GM12864 (cell line): ENCODE measurements at regions not wholly inside any gene's neighbourhood (a gene's known extent, or its start where the extent isn't known, plus 50 kb on each side); places are given as distances from the start of the nearest gene placed in this dataset.

Experiments used
- DNase-seq: peaks from one replicate; pipeline ENCODE4 v3.0.0-alpha.2; 2011; ENCODE audit warnings: low read depth
- H3K4me3 ChIP-seq: 2 replicates; pipeline ENCODE4 v1.5.1; 2011; ENCODE audit warnings: mild to moderate bottlenecking, low read depth, low read length, control low read depth
- TF ChIP-seq, protein P1 (sequence below): IDR thresholded peaks from 2 replicates; pipeline ENCODE4 v1.5.1; 2011; ENCODE audit warnings: low read depth, mild to moderate bottlenecking, moderate library complexity, low read length, control low read depth, inconsistent platforms; ENCODE audit errors: missing control alignments

- TF ChIP-seq, protein P1, sequence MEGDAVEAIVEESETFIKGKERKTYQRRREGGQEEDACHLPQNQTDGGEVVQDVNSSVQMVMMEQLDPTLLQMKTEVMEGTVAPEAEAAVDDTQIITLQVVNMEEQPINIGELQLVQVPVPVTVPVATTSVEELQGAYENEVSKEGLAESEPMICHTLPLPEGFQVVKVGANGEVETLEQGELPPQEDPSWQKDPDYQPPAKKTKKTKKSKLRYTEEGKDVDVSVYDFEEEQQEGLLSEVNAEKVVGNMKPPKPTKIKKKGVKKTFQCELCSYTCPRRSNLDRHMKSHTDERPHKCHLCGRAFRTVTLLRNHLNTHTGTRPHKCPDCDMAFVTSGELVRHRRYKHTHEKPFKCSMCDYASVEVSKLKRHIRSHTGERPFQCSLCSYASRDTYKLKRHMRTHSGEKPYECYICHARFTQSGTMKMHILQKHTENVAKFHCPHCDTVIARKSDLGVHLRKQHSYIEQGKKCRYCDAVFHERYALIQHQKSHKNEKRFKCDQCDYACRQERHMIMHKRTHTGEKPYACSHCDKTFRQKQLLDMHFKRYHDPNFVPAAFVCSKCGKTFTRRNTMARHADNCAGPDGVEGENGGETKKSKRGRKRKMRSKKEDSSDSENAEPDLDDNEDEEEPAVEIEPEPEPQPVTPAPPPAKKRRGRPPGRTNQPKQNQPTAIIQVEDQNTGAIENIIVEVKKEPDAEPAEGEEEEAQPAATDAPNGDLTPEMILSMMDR: no peak
- no peak for DNase-seq
- no peak overlapping the region for H3K4me3 ChIP-seq
Measured at GRCh38 chr6:73951183-73951582, 255.2 kb downstream of the CD109 start.

GRCh38 chr6:73943930-73944652 is 248.1 kb downstream of the CD109 start:
- TF ChIP-seq, protein P1: no peak
- H3K4me3 ChIP-seq: no peak overlapping the region
- DNase-seq: no peak

DNA sequence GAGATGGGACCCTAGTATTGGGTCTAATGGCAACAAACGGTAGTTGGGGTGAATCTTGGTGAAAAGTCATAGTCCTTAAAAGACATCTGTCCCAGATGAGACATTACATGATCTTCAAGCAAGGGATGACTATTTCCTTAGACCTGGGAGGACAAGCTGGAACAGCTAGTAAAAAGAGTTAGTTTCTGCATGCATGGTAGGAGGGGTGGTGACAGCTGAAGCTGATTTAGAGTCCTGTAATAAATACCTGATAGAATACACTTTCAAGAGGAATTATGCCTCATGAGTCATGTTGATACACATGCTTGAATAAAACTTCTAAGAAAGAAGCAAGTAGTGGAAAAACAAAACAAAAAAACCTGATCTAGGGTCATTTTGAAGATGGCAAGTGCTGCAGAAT is 247.4 kb downstream of the CD109 start:
- TF ChIP-seq, protein P1: no peak
- DNase-seq: no peak
- H3K4me3 ChIP-seq: no peak overlapping the region

DNA sequence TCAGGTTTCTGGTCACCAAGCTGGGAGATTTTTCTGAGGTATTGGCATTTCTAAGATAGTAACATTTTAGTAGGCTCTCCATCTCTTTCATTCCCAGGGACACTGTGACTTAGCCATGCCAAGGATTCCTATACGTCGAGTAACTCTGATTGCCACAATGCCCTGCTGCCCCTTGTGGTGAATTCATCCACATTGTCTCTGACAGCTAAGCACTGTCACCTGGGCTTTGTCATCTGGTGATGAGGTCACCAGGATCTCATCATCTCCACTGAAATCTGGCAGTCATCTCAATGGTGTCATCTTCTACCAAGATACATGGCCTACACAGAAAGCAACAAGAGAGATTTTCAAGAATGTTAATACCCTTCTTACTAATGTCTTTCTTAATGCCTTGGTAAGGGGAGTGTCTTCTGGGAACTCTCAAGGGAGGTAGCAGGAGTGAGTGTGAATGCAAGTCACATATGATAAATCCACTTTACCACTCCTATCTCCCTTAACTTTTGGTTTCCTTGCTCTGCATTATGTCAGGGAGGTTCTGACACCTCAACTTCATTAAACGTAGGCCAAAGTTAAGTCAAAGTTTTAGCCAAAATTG is 246.7 kb downstream of the CD109 start:
- DNase-seq: no peak
- TF ChIP-seq, protein P1: peak; percentile 18
- H3K4me3 ChIP-seq: no peak overlapping the region

GRCh38 chr6:73941892-73942291 is 245.9 kb downstream of the CD109 start:
- DNase-seq: no peak
- TF ChIP-seq, protein P1: no peak
- no peak overlapping the region for H3K4me3 ChIP-seq

DNA sequence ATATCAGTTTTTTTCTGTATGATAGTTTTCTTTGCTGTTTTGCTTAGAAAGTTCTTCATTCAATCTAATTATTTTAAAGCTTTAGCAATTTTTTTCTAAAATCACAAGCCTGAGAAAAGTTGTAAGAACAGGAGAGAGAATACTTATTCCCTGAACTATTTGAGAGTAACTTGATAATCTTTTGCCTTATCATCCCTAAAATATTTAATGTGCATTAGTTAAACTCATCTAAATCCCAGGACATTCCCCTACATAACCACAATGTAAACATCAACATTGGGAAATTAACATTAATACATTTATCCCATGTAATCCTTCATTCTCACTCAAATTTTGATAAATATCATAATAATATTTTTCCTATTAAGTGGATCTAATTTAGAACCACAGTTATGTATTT is 241.8 kb downstream of the CD109 start:
- no peak for DNase-seq
- TF ChIP-seq, protein P1: no peak
- H3K4me3 ChIP-seq: no peak overlapping the region

DNA sequence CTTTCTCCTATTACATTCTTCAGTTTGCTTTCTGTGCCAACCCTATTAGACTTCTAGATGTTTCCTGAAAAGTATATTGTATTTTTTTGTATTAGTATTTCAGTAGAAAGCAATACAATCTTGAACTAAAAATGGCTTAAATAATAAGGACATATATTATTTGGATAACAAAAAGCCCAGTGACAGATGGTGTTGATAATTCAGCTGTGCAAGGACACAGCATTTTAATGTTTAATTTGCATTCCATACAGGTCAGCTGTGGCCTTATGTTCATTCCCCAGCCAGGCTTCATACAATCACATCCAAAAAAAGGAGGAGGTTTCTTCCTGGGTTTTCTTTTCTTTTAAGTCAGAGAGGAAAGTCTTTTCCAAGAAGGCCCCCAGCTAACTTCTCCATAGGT is 236.9 kb downstream of the CD109 start:
- TF ChIP-seq, protein P1: no peak

More for the DNA sequence above, 236.9 kb downstream of the CD109 start:
- H3K4me3 ChIP-seq: no peak overlapping the region
- DNase-seq: no peak
